ENCODE measurements at regions not wholly inside any gene's neighbourhood (a gene's known extent, or its start where the extent isn't known, plus 50 kb on each side); places are given as distances from the start of the nearest gene placed in this dataset.
A peak's percentile ranks its signal among the peaks of the same experiment; 100 is the strongest.

GRCh38 chr2:136238286-136239078 lies 120.5 kb upstream of the CXCR4 start:
- peak; percentile 8 for DNase-seq

GRCh38 chr2:136236019-136236418 lies 118.1 kb upstream of the CXCR4 start:
- peak; percentile 28 for DNase-seq

- DNase-seq = no peak
These were observed 117.6 kb upstream of the CXCR4 start for GRCh38 chr2:136235546-136235945.

- DNase-seq = no peak
These were observed 116.3 kb upstream of the CXCR4 start for GRCh38 chr2:136234261-136234660.

DNA sequence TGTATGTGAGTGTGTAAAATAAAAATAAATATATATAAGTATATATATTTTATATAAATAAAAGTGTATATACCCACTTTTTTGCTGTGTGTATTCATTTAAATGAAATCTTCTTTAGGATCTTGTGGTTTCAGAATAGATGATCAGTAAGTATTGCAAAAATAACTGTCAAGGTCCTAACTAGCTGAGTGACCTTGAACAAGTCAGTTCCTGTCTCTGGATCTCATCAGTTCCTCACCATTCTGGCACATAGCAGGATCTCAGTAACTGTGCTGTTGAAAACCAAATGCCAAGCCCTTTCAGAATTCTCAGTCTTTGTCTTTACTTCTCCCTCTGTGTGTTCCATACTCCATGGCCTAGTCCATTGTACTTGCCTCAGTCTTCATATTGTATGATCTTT lies 115.3 kb upstream of the CXCR4 start:
- DNase-seq = no peak

GRCh38 chr2:136232456-136233172 lies 114.7 kb upstream of the CXCR4 start:
- DNase-seq = no peak

- DNase-seq = no peak
These were observed 112.5 kb upstream of the CXCR4 start for GRCh38 chr2:136230464-136230863.

DNA sequence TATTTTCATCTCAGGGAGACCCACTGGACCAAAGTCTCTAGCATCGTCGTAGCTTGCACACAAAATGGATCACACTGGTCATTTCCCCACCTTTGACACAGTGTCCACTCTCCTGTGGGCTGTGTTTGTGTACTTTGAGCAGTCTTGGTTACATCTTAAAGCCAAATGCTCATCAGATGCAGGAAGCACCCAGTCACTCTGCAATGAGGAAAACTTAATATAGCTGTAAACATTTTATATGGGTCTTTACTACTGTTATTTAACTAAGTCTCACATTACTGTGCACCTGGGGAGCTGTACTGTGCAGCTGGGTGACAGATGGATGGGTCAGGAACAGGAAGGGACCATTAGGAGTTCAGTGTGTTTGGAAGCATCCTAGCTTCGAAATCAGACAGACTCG lies 109.0 kb upstream of the CXCR4 start:
- no peak for DNase-seq

GRCh38 chr2:136225950-136226835 lies 108.2 kb upstream of the CXCR4 start:
- DNase-seq = no peak

DNA sequence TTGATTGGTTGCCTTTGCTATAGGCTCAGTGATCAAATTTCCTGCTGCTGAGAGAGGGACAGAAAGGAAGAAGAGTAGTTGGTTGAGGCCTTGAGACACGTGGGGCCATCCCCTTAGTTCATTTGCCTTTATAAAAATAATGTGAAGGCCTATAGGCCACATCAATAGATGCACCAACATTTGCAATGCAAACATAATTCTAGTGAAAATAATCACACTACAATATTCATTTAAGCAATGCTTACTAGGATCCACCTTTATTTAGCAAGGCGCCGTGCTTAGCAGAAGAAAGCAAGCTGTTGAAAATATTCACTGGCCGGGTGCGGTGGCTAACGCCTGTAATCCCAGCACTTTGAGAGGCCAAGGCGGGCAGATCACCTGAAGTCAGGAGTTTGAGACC lies 105.3 kb upstream of the CXCR4 start:
- DNase-seq = no peak

DNA sequence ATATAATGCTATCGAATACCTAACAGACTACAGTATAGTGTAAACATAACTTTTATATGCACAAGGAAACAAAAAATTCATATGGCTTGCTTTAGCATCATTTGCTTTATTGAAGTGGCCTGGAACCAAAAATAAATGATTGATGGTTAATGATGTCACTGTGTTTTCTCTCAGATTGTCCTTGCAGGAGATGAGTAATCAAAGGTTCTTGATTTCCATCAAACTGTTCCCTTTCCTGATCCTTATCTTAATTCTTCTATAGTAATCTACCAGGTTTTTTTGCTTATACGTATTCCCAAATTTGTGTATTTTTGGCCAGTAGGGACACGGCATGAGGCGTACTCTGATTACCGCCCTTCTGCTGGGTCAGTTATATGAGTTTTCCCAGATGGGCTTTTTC lies 104.9 kb upstream of the CXCR4 start:
- no peak for DNase-seq

DNA sequence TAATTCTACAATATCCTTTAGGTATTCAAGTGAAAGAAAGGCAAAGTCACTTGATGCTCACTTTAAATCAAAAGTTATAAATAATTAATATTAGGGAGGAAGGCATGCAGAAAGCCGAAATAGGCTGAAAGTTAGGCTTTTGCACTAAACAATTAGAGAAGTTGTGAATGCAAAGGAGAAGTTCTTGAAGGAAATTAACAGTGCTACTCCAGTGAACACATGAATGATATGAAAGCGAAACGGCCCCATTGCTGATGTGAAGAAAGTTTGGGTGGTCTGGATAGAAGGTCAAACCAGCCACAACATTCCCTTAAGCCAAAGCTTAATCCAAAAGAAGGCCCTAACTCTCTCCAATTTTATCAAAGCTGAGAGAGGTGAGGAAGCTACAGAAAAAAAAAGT lies 103.1 kb upstream of the CXCR4 start:
- no peak for DNase-seq

- DNase-seq = no peak
These were observed 102.0 kb upstream of the CXCR4 start for GRCh38 chr2:136219963-136220362.

DNA sequence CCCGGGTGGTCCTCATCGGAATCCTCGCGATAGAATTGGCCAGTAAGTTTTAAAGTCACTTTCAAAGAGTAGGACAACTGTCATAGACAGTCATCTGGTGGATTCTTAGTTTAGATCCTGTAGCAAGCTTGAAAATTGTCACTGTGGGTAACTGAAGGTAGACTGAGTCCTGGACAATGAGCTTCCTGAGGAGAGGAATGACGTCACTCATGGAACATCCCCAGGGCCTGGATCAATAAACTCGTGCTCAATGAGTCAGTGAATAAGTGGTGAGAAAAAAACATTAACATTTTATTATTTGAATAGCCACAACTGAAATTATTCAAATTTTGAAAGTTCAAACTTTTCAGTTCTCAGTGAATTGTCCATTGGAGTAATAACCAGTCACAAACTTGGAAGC lies 101.4 kb upstream of the CXCR4 start:
- DNase-seq = no peak

GRCh38 chr2:136217996-136218395 lies 100.0 kb upstream of the CXCR4 start:
- no peak for DNase-seq

- no peak for DNase-seq
These were observed 98.0 kb upstream of the CXCR4 start for GRCh38 chr2:136215908-136216472.

DNA sequence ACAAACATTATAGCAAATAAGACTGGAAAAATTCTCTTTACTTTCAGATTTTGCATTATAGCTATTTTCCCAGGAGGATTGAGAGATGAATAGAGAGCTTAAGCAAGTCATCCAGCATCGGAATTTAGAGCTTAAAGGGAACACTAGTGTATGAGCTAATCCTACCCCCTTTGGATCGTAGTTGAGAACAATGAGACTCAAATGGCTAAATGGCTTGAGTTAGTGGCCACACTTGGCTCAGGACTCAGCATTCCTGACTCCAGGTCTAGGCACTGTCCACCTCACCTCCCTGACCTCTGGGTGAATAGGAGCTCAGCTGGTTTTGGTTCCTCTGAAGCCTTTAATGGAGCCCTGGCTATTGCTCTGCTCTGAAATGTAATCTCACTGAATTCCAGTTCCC lies 97.5 kb upstream of the CXCR4 start:
- DNase-seq = no peak

- DNase-seq = no peak
These were observed 96.6 kb upstream of the CXCR4 start for GRCh38 chr2:136214307-136215200.

DNA sequence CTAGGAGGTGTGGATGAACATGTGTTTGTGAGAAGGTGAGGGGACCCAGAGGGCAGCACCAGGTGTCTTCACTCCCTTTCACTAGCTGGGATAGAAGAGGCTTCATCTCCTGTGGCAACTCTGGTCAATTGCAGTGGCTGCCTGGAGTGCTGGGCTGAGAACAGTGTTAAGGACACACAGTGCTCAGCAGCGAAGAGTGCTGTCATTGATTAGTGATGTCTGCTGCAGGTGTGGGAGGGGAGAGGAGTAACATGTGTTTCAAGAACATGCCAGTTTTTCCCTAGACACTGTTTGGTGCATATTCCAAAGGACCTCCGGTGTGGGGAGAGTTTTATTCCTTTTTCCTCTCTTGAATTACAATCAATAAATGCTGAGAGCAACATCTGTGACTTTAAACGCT lies 95.9 kb upstream of the CXCR4 start:
- DNase-seq = no peak

GRCh38 chr2:136212426-136213378 lies 94.8 kb upstream of the CXCR4 start:
- DNase-seq = no peak

DNA sequence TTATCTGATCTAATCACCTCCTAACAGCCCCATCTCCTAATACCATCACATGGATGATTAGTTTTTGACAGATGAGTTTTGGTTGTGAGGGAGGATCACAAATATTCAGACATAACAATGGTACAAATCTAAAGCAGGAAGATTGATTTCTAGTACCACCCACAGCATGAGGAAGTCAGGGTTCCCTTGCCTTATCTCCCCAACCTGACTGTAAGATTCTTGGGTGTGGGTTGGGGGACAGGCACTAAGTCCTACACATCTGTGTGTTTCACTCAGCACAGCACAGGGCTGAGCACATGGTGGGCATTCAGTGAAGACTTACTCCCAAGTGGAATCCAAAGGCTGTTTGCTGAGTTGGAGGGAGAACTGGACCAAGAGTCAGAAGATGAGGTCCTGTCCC lies 93.8 kb upstream of the CXCR4 start:
- no peak for DNase-seq
